ENCODE measurements at regions not wholly inside any gene's neighbourhood (a gene's known extent, or its start where the extent isn't known, plus 50 kb on each side); places are given as distances from the start of the nearest gene placed in this dataset.

DNA sequence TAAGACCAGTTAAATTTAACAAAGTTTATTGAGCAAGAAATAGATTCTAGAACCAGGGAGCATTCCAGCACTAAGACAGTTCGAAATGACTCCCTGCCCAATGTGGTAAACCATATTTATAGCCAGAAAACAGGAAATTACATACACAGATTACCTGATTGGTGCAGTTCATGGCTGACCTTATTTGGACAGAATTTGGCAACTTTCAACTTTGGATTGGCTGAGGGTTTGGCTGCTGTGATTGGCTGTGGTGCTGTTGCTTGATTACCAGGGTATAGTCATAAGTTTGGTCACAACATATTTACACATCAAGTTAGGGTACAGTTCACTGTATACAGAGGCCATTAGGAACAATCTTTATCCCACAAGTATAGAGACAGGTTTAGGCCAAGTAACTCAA, 984.8 kb upstream of the MIR17HG start:
- intact Hi-C loops (cut with micrococcal nuclease; ENCODE audit: unreplicated experiment), result no loop called here
- Histone ChIP-seq H3K4me1 (ENCODE audit: insufficient read depth, low read length, poor library complexity, severe bottlenecking) (no peaks in the 10 kb centered on the region), H3K9me3 (ENCODE audit: low read depth, low read length, poor library complexity, severe bottlenecking) (no peaks in the 10 kb centered on the region), H3K4me3 (ENCODE audit: low read depth, low read length, poor library complexity, severe bottlenecking) (no peak overlapping the region), H3K36me3 (ENCODE audit: insufficient read depth, low read length, poor library complexity, severe bottlenecking) (no peaks in the 10 kb centered on the region), H3K27me3 (replicated peaks; ENCODE audit: insufficient read depth, low read depth, low read length, poor library complexity) (no peaks in the 10 kb centered on the region), H3K27ac (ENCODE audit: low read depth, low read length, poor library complexity, severe bottlenecking) (no peak overlapping the region)
- no TSS peak for BruUV-seq (replicated peaks)
- CTCF ChIA-PET, result no interaction called here
- POLR2A ChIA-PET (ENCODE audit: low non-redundant PET), result no interaction called here
- DNase-seq (ENCODE audit: low spot score), result no peak
- TF ChIP-seq EZH2 (IDR thresholded peaks at IDR 0.05; ENCODE audit: borderline replicate concordance, low read depth, low read length, poor library complexity, severe bottlenecking), result no peak
- TF ChIP-seq, protein P1, sequence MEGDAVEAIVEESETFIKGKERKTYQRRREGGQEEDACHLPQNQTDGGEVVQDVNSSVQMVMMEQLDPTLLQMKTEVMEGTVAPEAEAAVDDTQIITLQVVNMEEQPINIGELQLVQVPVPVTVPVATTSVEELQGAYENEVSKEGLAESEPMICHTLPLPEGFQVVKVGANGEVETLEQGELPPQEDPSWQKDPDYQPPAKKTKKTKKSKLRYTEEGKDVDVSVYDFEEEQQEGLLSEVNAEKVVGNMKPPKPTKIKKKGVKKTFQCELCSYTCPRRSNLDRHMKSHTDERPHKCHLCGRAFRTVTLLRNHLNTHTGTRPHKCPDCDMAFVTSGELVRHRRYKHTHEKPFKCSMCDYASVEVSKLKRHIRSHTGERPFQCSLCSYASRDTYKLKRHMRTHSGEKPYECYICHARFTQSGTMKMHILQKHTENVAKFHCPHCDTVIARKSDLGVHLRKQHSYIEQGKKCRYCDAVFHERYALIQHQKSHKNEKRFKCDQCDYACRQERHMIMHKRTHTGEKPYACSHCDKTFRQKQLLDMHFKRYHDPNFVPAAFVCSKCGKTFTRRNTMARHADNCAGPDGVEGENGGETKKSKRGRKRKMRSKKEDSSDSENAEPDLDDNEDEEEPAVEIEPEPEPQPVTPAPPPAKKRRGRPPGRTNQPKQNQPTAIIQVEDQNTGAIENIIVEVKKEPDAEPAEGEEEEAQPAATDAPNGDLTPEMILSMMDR (conservative IDR thresholded peaks at IDR 0.05; ENCODE audit: low read depth, low read length), result no peak

DNA sequence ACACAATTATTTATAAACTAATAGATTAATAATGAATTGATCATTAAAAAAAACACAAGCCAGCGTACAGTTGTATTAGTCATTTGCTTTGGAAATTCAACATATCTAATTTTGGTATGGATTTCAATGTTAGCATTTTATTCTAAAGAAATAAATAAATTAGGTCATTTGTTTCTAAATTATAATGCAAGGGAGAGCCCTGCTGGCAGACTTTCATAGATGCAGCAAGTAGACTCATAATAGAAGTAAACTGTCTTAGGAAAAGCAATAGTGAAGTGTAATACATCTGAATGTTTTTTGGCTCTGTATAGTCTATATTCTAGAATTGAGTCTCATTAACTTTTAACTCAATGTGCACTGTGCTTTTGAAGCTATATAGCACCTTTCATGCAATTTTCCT, 982.4 kb upstream of the MIR17HG start:
- CTCF ChIA-PET, result no interaction called here
- Histone ChIP-seq H3K4me3 (ENCODE audit: low read depth, low read length, poor library complexity, severe bottlenecking) (no peak overlapping the region), H3K9me3 (ENCODE audit: low read depth, low read length, poor library complexity, severe bottlenecking) (no peaks in the 10 kb centered on the region), H3K27me3 (replicated peaks; ENCODE audit: insufficient read depth, low read depth, low read length, poor library complexity) (no peaks in the 10 kb centered on the region), H3K36me3 (ENCODE audit: insufficient read depth, low read length, poor library complexity, severe bottlenecking) (no peaks in the 10 kb centered on the region), H3K4me1 (ENCODE audit: insufficient read depth, low read length, poor library complexity, severe bottlenecking) (no peaks in the 10 kb centered on the region), H3K27ac (ENCODE audit: low read depth, low read length, poor library complexity, severe bottlenecking) (no peak overlapping the region)
- BruUV-seq (replicated peaks), result no TSS peak
- DNase-seq (ENCODE audit: low spot score), result no peak
- TF ChIP-seq, protein P1 (conservative IDR thresholded peaks at IDR 0.05; ENCODE audit: low read depth, low read length), result no peak; the same call in 1 of the 2 replicates
- no peak for TF ChIP-seq EZH2 (IDR thresholded peaks at IDR 0.05; ENCODE audit: borderline replicate concordance, low read depth, low read length, poor library complexity, severe bottlenecking)
- intact Hi-C loops (cut with micrococcal nuclease; ENCODE audit: unreplicated experiment), result no loop called here
- POLR2A ChIA-PET (ENCODE audit: low non-redundant PET), result no interaction called here

DNA sequence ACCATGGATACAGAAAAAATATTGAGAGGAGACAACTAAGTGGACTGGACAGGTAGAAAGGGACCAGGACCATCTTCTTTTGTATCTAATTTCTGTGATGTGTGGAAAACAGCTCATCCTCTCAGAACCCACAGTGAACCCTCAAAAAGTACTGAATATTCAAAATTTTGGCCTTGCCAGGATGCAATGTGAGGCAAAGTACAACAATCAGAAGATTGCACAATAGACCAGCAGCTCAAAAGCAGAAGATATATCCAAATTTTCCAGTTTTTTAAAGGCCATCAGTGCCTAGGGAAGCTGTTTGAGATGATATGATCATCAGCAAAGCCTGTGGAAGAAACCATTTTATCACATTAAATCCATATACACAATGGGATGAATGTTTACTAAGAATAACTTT, 973.3 kb upstream of the MIR17HG start:
- H3K4me3 ChIP-seq (ENCODE audit: low read depth, low read length, poor library complexity, severe bottlenecking), result no peak overlapping the region
- no peak for DNase-seq (ENCODE audit: low spot score)
- TF ChIP-seq EZH2 (IDR thresholded peaks at IDR 0.05; ENCODE audit: borderline replicate concordance, low read depth, low read length, poor library complexity, severe bottlenecking), result no peak
- TF ChIP-seq, protein P1 (conservative IDR thresholded peaks at IDR 0.05; ENCODE audit: low read depth, low read length), result no peak
- ChIA-PET POLR2A (ENCODE audit: low non-redundant PET) (no interaction called here), CTCF (no interaction called here)
- no peaks in the 10 kb centered on the region for H3K36me3 ChIP-seq (ENCODE audit: insufficient read depth, low read length, poor library complexity, severe bottlenecking)
- H3K4me1 ChIP-seq (ENCODE audit: insufficient read depth, low read length, poor library complexity, severe bottlenecking), result no peaks in the 10 kb centered on the region
- H3K27me3 ChIP-seq (replicated peaks; ENCODE audit: insufficient read depth, low read depth, low read length, poor library complexity), result no peaks in the 10 kb centered on the region
- H3K9me3 ChIP-seq (ENCODE audit: low read depth, low read length, poor library complexity, severe bottlenecking), result no peaks in the 10 kb centered on the region
- no TSS peak for BruUV-seq (replicated peaks)
- H3K27ac ChIP-seq (ENCODE audit: low read depth, low read length, poor library complexity, severe bottlenecking), result no peak overlapping the region
- intact Hi-C loops (cut with micrococcal nuclease; ENCODE audit: unreplicated experiment), result no loop called here

Data from A673 (cell line).